Coronary artery (tissue), 2 donors: ENCODE measurements at regions not wholly inside any gene's neighbourhood (a gene's known extent, or its start where the extent isn't known, plus 50 kb on each side); places are given as distances from the start of the nearest gene placed in this dataset.
"Not testable (repeated sequence)": the region's sequence is repeated elsewhere in the genome, so short reads cannot be mapped to it uniquely, and the experiment has no call there.

Experiments used
- DNase-seq: peaks from one replicate; pipeline ENCODE4 v3.0.0-alpha.2; 2017; ENCODE audit warnings: low spot score
- H3K27ac ChIP-seq, 2 donors: fragments of 200-600 bp; sonication (generic); one replicate each; pipeline ENCODE4 v1.5.1; 2016 to 2019
- H3K4me3 ChIP-seq: fragments of 200-600 bp; sonication (generic); 2 replicates; pipeline ENCODE4 v1.5.1; 2016; ENCODE audit warnings: mild to moderate bottlenecking, moderate library complexity
- CTCF ChIP-seq: fragments of 200-600 bp; sonication (generic); IDR thresholded peaks from one replicate; pipeline ENCODE4 v1.5.1; 2019; ENCODE audit warnings: antibody characterized with exemption

- TF ChIP-seq CTCF: no peak
- Histone ChIP-seq H3K4me3 (no peak overlapping the region), H3K27ac (no peak overlapping the region)
- DNase-seq: no peak
Observed at GRCh38 chr4:174058846-174059245, 224.6 kb downstream of the FBXO8 start.

GRCh38 chr4:174056959-174057358 lies 226.5 kb downstream of the FBXO8 start:
- H3K27ac ChIP-seq: no peak overlapping the region
- DNase-seq: no peak
- H3K4me3 ChIP-seq: no peak overlapping the region
- no peak for TF ChIP-seq CTCF

GRCh38 chr4:174055344-174055743 lies 228.1 kb downstream of the FBXO8 start:
- H3K4me3 ChIP-seq: no peak overlapping the region
- H3K27ac ChIP-seq: no peak overlapping the region
- no peak for DNase-seq
- TF ChIP-seq CTCF: no peak

GRCh38 chr4:174053895-174054294 lies 229.6 kb downstream of the FBXO8 start:
- Histone ChIP-seq H3K4me3 (no peak overlapping the region), H3K27ac (no peak overlapping the region)
- no peak for DNase-seq
- no peak for TF ChIP-seq CTCF

- DNase-seq: no peak
- H3K27ac ChIP-seq: no peak overlapping the region
- no peak for TF ChIP-seq CTCF
- no peak overlapping the region for H3K4me3 ChIP-seq
Observed at GRCh38 chr4:174047363-174047762, 236.1 kb downstream of the FBXO8 start.

- not testable (repeated sequence) for H3K27ac ChIP-seq, H3K4me3 ChIP-seq, DNase-seq
Observed at GRCh38 chr4:174045829-174046228, 237.6 kb downstream of the FBXO8 start.

GRCh38 chr4:174045381-174045780 lies 238.1 kb downstream of the FBXO8 start:
- DNase-seq: no peak
- TF ChIP-seq CTCF: no peak
- Histone ChIP-seq H3K27ac (no peak overlapping the region), H3K4me3 (no peak overlapping the region)

- Histone ChIP-seq H3K27ac (no peak overlapping the region), H3K4me3 (no peak overlapping the region)
- DNase-seq: no peak
- no peak for TF ChIP-seq CTCF
Observed at GRCh38 chr4:174041555-174042105, 241.8 kb downstream of the FBXO8 start.
